Endodermal cell (in vitro differentiated cells): ENCODE measurements at regions not wholly inside any gene's neighbourhood (a gene's known extent, or its start where the extent isn't known, plus 50 kb on each side); places are given as distances from the start of the nearest gene placed in this dataset.

ENCODE experiments used
- DNase-seq: peaks from one replicate; pipeline ENCODE4 v3.0.0-alpha.2; 2017
- H3K27ac ChIP-seq: 2 replicates; pipeline ENCODE4 v1.5.1; 2013; ENCODE audit warnings: mild to moderate bottlenecking, low read depth, low read length, moderate library complexity
- H3K27me3 ChIP-seq: 2 replicates; pipeline ENCODE4 v1.6.1; 2013; ENCODE audit warnings: mild to moderate bottlenecking, low read length, moderate library complexity; ENCODE audit not compliant: insufficient read depth, control insufficient read depth, poor library complexity, severe bottlenecking
- H3K36me3 ChIP-seq: 2 replicates; pipeline ENCODE4 v1.7.0; 2013; ENCODE audit warnings: mild to moderate bottlenecking, low read length, moderate library complexity; ENCODE audit not compliant: control insufficient read depth, insufficient read depth
- H3K4me1 ChIP-seq: one replicate; pipeline ENCODE4 v1.7.0; 2013; ENCODE audit warnings: low read length; ENCODE audit not compliant: control insufficient read depth, insufficient read depth
- H3K4me3 ChIP-seq: 2 replicates; pipeline ENCODE4 v1.5.1; 2013; ENCODE audit warnings: mild to moderate bottlenecking, low read length, moderate library complexity
- H3K9ac ChIP-seq: 2 replicates; pipeline ENCODE4 v1.6.1; 2013; ENCODE audit warnings: mild to moderate bottlenecking, low read length, moderate library complexity; ENCODE audit not compliant: poor library complexity, severe bottlenecking; ENCODE audit errors: extremely low read depth
- H3K9me3 ChIP-seq: 2 replicates; pipeline ENCODE4 v1.6.1; 2013; ENCODE audit warnings: mild to moderate bottlenecking, low read length, moderate library complexity; ENCODE audit not compliant: control insufficient read depth
- H3K27ac Mint-ChIP-seq: 2 replicates; pipeline ENCODE4 v1.8.0; 2020; ENCODE audit warnings: mixed read lengths
- H3K27me3 Mint-ChIP-seq: 2 replicates; pipeline ENCODE4 v1.8.0; 2021; ENCODE audit warnings: mild to moderate bottlenecking, mixed read lengths; ENCODE audit not compliant: insufficient read depth
- H3K36me3 Mint-ChIP-seq: 2 replicates; pipeline ENCODE4 v1.8.0; 2020; ENCODE audit warnings: low read depth, mixed read lengths
- H3K4me1 Mint-ChIP-seq: 2 replicates; pipeline ENCODE4 v1.8.0; 2020; ENCODE audit warnings: mixed read lengths
- H3K4me3 Mint-ChIP-seq: 2 replicates; pipeline ENCODE4 v1.8.0; 2020; ENCODE audit warnings: mild to moderate bottlenecking, moderate library complexity, mixed read lengths
- H3K9me3 Mint-ChIP-seq: 2 replicates; pipeline ENCODE4 v1.8.0; 2020; ENCODE audit warnings: mild to moderate bottlenecking, mixed read lengths
- WGBS, 2 experiments: methylation state at CpG; one replicate each; pipeline versions ENCODE4 v1.1.5 to v1.1.7; 2013; ENCODE audit warnings: missing lambda C conversion rate in 2 of 2, mixed read lengths in 1 of 2; ENCODE audit not compliant: insufficient coverage in 1 of 2, insufficient read length in 1 of 2; 5-methylcytosine and 5-hydroxymethylcytosine counted together
- TF ChIP-seq, protein P1 (sequence below): fragments of 200-600 bp; sonication (generic); conservative IDR thresholded peaks from 2 replicates; pipeline ENCODE4 v1.5.0; 2021; ENCODE audit warnings: antibody characterized with exemption, mild to moderate bottlenecking

DNA sequence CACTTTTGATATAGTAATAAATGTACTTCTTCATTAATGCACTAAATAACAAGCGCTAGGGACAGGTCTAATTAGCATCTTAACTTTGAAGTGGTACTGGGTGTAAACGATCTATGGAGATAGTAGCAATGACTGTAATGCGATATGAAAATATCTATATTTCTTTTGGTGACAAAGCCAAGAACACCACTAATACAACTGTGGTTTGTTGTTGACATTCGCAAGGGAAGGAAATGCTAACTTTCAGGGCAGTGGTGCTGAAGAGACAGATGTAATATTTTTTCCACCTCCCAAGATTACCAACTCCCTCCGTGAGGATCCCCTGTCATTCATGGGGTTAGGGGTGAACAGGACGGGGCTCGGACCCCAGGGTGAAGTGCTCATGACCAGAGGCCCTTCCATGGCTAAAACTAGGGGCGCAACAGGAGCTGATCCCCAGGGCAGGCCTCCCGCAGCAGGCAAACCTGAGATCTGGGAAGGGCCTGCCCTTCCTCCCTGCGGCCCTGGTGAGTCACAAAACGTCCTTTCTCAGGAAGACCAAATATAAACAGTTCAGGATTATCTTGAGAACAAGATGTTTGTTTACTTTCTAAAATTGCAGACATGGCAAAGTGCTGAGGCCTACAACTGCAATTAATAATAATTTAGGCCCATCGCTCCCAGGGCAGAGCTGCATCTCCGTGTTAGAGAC, 65.0 kb upstream of the TOX2 start:
- Histone ChIP-seq H3K9ac (no peak overlapping the region), H3K27me3 (no peaks in the 10 kb centered on the region), H3K27ac (no peak overlapping the region), H3K36me3 (no peaks in the 10 kb centered on the region), H3K4me3 (no peak overlapping the region), H3K4me1 (no peaks in the 10 kb centered on the region), H3K9me3 (no peaks in the 10 kb centered on the region)
- Mint-ChIP-seq H3K9me3 (no peaks in the 10 kb centered on the region), H3K4me3 (no peak overlapping the region), H3K36me3 (no peaks in the 10 kb centered on the region), H3K27me3 (no peaks in the 10 kb centered on the region), H3K4me1 (peaks cover 4% of the 10 kb centered on the region), H3K27ac (no peak overlapping the region)
- TF ChIP-seq, protein P1, sequence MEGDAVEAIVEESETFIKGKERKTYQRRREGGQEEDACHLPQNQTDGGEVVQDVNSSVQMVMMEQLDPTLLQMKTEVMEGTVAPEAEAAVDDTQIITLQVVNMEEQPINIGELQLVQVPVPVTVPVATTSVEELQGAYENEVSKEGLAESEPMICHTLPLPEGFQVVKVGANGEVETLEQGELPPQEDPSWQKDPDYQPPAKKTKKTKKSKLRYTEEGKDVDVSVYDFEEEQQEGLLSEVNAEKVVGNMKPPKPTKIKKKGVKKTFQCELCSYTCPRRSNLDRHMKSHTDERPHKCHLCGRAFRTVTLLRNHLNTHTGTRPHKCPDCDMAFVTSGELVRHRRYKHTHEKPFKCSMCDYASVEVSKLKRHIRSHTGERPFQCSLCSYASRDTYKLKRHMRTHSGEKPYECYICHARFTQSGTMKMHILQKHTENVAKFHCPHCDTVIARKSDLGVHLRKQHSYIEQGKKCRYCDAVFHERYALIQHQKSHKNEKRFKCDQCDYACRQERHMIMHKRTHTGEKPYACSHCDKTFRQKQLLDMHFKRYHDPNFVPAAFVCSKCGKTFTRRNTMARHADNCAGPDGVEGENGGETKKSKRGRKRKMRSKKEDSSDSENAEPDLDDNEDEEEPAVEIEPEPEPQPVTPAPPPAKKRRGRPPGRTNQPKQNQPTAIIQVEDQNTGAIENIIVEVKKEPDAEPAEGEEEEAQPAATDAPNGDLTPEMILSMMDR = no peak
- 87% methylated on average over 4 to 13 of the region's 13 CpGs for WGBS, 2 experiments
- DNase-seq = no peak

- Histone ChIP-seq H3K27ac (no peak overlapping the region), H3K9ac (no peak overlapping the region), H3K9me3 (no peaks in the 10 kb centered on the region), H3K27me3 (no peaks in the 10 kb centered on the region), H3K4me3 (no peak overlapping the region), H3K4me1 (no peaks in the 10 kb centered on the region), H3K36me3 (no peaks in the 10 kb centered on the region)
- peaks cover 4% of the 10 kb centered on the region for H3K4me1 Mint-ChIP-seq
- no peak for DNase-seq
- no peak overlapping the region for H3K27ac Mint-ChIP-seq
- no peaks in the 10 kb centered on the region for H3K27me3 Mint-ChIP-seq
- TF ChIP-seq, protein P1 = no peak
- 88 to 100% methylated on average over 2 to 6 of the region's 6 CpGs for WGBS, 2 experiments
- H3K36me3 Mint-ChIP-seq = no peaks in the 10 kb centered on the region
- no peaks in the 10 kb centered on the region for H3K9me3 Mint-ChIP-seq
- no peak overlapping the region for H3K4me3 Mint-ChIP-seq
These were observed 68.1 kb upstream of the TOX2 start for GRCh38 chr20:43846516-43846905.

GRCh38 chr20:43844778-43845614, 69.7 kb upstream of the TOX2 start:
- Mint-ChIP-seq H3K27ac (no peak overlapping the region), H3K36me3 (no peaks in the 10 kb centered on the region), H3K4me3 (no peak overlapping the region), H3K4me1 (peaks cover 4% of the 10 kb centered on the region), H3K9me3 (no peaks in the 10 kb centered on the region), H3K27me3 (no peaks in the 10 kb centered on the region)
- H3K36me3 ChIP-seq = no peaks in the 10 kb centered on the region
- no peaks in the 10 kb centered on the region for H3K27me3 ChIP-seq
- no peak overlapping the region for H3K4me3 ChIP-seq
- H3K4me1 ChIP-seq = no peaks in the 10 kb centered on the region
- DNase-seq = no peak
- no peak overlapping the region for H3K27ac ChIP-seq
- 67 to 81% methylated on average over 3 to 6 of the region's 6 CpGs for WGBS, 2 experiments
- H3K9me3 ChIP-seq = no peaks in the 10 kb centered on the region
- H3K9ac ChIP-seq = no peak overlapping the region
- TF ChIP-seq, protein P1 = peak; percentile 38
